ENCODE measurements at regions not wholly inside any gene's neighbourhood (a gene's known extent, or its start where the extent isn't known, plus 50 kb on each side); places are given as distances from the start of the nearest gene placed in this dataset.

GRCh38 chr1:192238421-192238820 lies 78.4 kb upstream of the RGS21 start:
- DNase-seq (ENCODE audit: low read depth, low spot score), result no peak

GRCh38 chr1:192243721-192244120 lies 73.1 kb upstream of the RGS21 start:
- DNase-seq (ENCODE audit: low read depth, low spot score), result no peak

- DNase-seq (ENCODE audit: low read depth, low spot score), result no peak
Measured at GRCh38 chr1:192251735-192252134, 65.1 kb upstream of the RGS21 start.

- DNase-seq (ENCODE audit: low read depth, low spot score), result no peak
Measured at GRCh38 chr1:192252776-192253175, 64.0 kb upstream of the RGS21 start.

GRCh38 chr1:192256674-192257334 lies 60.0 kb upstream of the RGS21 start:
- DNase-seq (ENCODE audit: low read depth, low spot score), result no peak

- DNase-seq (ENCODE audit: low read depth, low spot score), result no peak
Measured at GRCh38 chr1:192260076-192260475, 56.7 kb upstream of the RGS21 start.

GRCh38 chr1:192261476-192261875 lies 55.3 kb upstream of the RGS21 start:
- DNase-seq (ENCODE audit: low read depth, low spot score), result no peak

GRCh38 chr1:192263436-192263835 lies 53.4 kb upstream of the RGS21 start:
- DNase-seq (ENCODE audit: low read depth, low spot score), result peak; percentile 57

GRCh38 chr1:192265516-192266173 lies 51.1 kb upstream of the RGS21 start:
- DNase-seq (ENCODE audit: low read depth, low spot score), result no peak

GRCh38 chr1:192266645-192267044 lies 50.1 kb upstream of the RGS21 start:
- no peak for DNase-seq (ENCODE audit: low read depth, low spot score)
